Ovary (tissue), 7 donors: ENCODE measurements at regions not wholly inside any gene's neighbourhood (a gene's known extent, or its start where the extent isn't known, plus 50 kb on each side); places are given as distances from the start of the nearest gene placed in this dataset.

Experiments used
- DNase-seq, 5 donors: peaks; one replicate each; pipeline ENCODE4 v3.0.0-alpha.2; 2019 to 2020
- H3K27ac ChIP-seq, 2 donors: fragments of 200-600 bp; one replicate each; pipeline versions ENCODE4 v1.5.1 to v1.8.0; 2019 to 2022
- H3K27me3 ChIP-seq: fragments of 200-600 bp; one replicate; pipeline ENCODE4 v1.8.0; 2022
- H3K36me3 ChIP-seq: fragments of 200-600 bp; sonication (generic); one replicate; pipeline ENCODE4 v1.5.1; 2019
- H3K4me1 ChIP-seq: one replicate; pipeline ENCODE4 v1.8.1; 2013; ENCODE audit warnings: mild to moderate bottlenecking, moderate library complexity; ENCODE audit not compliant: insufficient read depth
- H3K4me3 ChIP-seq: fragments of 200-600 bp; sonication (generic); one replicate; pipeline ENCODE4 v1.5.1; 2017
- H3K9me3 ChIP-seq, 2 donors: fragments of 200-600 bp in 1 of 2; sonication (generic) in 1 of 2; one replicate each; pipeline versions ENCODE4 v1.5.1 to v1.8.1; 2013 to 2019; ENCODE audit warnings: mild to moderate bottlenecking in 1 of 2, moderate library complexity in 1 of 2
- EP300 ChIP-seq: sonication (generic); formaldehyde crosslinking; IDR thresholded peaks from one replicate; pipeline ENCODE4 v1.6.1; 2017; ENCODE audit warnings: antibody characterized with exemption
- POLR2A ChIP-seq: fragments of 450-650 bp; IDR thresholded peaks from one replicate; pipeline ENCODE4 v1.6.1; 2017; ENCODE audit warnings: antibody characterized with exemption, mild to moderate bottlenecking, moderate library complexity
- WGBS, 3 donors: extraction: QIAGEN DNeasy Blood & Tissue Kit in 1 of 3; methylation state at CpG; one replicate each; pipeline versions ENCODE4 v1.1.5 to v1.1.7; 2013 to 2017; 5-methylcytosine and 5-hydroxymethylcytosine counted together
- intact Hi-C, 4 donors: fragments of 100-400 bp; cut with DNase I; formaldehyde crosslinking; loops; one replicate each; pipeline versions ENCODE4 v1.11.0 to v1.15.1; 2022 to 2023
- TF ChIP-seq, protein P1 (sequence below), 3 donors: fragments of 450-650 bp in 2 of 3; fragments of 200-600 bp in 1 of 3; IDR thresholded peaks; one replicate each; pipeline versions ENCODE4 v1.5.1 to v1.8.0; 2016 to 2022; ENCODE audit warnings: antibody characterized with exemption in 3 of 3, mild to moderate bottlenecking in 1 of 3
- donor health status: DM: no; HTN: no; CAD: no; lungs with moderate emphysema.
- donor health status: DM: no; HTN: no; CAD: no.
- donor health status: Bipolar disorder and iron deficiency.
- donor health status: DM: no; HTN: no; CAD: no.
- donor health status: DM: yes; HTN: yes; CAD: no.

DNA sequence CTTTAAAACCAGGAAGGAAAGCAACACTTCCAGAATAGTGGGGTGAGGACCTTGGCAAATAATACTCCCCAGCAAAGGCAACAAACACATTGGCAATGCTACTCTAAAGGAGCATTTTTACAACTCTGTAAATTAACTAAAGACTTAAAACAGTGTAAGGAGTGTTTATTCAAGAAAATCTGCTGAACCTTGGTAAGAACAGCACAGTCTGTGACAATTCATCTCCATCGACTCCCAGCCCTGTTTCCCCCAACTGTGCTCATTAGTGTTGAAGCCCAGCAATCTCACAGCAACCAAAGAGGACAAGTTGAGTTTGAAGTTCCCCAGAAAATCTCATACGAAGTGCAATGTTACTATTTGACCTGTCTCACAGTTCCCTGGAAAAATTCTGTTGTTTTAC lies 884.9 kb downstream of the C6orf118 start:
- TF ChIP-seq POLR2A (no peak), EP300 (no peak)
- TF ChIP-seq, protein P1, sequence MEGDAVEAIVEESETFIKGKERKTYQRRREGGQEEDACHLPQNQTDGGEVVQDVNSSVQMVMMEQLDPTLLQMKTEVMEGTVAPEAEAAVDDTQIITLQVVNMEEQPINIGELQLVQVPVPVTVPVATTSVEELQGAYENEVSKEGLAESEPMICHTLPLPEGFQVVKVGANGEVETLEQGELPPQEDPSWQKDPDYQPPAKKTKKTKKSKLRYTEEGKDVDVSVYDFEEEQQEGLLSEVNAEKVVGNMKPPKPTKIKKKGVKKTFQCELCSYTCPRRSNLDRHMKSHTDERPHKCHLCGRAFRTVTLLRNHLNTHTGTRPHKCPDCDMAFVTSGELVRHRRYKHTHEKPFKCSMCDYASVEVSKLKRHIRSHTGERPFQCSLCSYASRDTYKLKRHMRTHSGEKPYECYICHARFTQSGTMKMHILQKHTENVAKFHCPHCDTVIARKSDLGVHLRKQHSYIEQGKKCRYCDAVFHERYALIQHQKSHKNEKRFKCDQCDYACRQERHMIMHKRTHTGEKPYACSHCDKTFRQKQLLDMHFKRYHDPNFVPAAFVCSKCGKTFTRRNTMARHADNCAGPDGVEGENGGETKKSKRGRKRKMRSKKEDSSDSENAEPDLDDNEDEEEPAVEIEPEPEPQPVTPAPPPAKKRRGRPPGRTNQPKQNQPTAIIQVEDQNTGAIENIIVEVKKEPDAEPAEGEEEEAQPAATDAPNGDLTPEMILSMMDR (IDR thresholded peaks at IDR 0.05): no peak
- Histone ChIP-seq H3K36me3 (no peaks in the 10 kb centered on the region), H3K9me3 (no peaks in the 10 kb centered on the region), H3K27ac (no peak overlapping the region), H3K4me1 (no peaks in the 10 kb centered on the region), H3K27me3 (no peaks in the 10 kb centered on the region), H3K4me3 (no peak overlapping the region)
- WGBS, 3 donors: 77 to 82% (median 79%) methylated on average over 2 of the region's 2 CpGs
- DNase-seq: no peak
- intact Hi-C loops: no loop called here

DNA sequence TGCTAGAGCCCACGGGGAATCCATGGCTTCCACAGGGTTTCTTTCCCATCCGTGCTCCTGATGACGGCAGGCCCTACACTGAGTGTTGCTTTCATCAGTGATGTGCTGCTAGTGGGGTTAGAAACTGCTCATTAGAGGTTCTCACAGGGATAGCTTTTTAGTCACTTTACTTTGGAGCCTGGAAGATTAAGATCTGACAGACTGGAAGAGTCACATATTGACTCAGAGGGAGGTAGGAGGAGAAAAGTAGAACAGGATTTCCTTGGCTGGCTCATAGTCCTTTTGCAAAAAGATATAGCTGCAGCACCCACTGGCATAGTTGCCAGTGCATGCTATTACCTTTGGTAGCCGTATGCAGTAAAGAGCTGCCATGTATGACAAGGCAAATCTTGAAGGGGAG lies 890.3 kb downstream of the C6orf118 start:
- 83 to 92% (median 83%) methylated on average over 4 of the region's 4 CpGs for WGBS, 3 donors
- TF ChIP-seq POLR2A (no peak), EP300 (no peak)
- TF ChIP-seq, protein P1 (IDR thresholded peaks at IDR 0.05): no peak
- H3K36me3 ChIP-seq: no peaks in the 10 kb centered on the region
- intact Hi-C loops: no loop called here
- H3K9me3 ChIP-seq: no peaks in the 10 kb centered on the region
- no peak overlapping the region for H3K4me3 ChIP-seq
- no peak for DNase-seq
- H3K27ac ChIP-seq: no peak overlapping the region
- no peaks in the 10 kb centered on the region for H3K27me3 ChIP-seq
- H3K4me1 ChIP-seq: no peaks in the 10 kb centered on the region

DNA sequence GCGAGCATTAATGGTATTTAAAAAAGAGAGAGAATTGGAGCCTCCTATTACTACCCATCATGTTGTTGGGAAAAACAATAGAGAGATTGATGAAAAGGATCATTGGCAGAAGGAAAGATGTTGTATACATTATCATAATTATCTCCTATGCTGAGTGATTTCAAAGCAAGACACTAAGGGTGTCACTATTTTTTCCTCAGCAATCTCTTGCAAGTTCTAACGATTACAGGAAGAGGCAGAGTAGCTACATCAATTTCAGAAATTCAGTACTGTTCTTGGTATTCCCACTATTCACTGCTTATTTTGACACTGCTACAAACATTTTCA lies 891.2 kb downstream of the C6orf118 start:
- no peaks in the 10 kb centered on the region for H3K27me3 ChIP-seq
- no peak for DNase-seq
- 59 to 75% (median 68%) methylated on average over 2 of the region's 2 CpGs for WGBS, 3 donors
- no peaks in the 10 kb centered on the region for H3K4me1 ChIP-seq
- H3K27ac ChIP-seq: no peak overlapping the region
- TF ChIP-seq, protein P1 (IDR thresholded peaks at IDR 0.05): no peak
- TF ChIP-seq EP300 (no peak), POLR2A (no peak)
- intact Hi-C loops: no loop called here
- no peaks in the 10 kb centered on the region for H3K36me3 ChIP-seq
- H3K4me3 ChIP-seq: no peak overlapping the region
- H3K9me3 ChIP-seq: no peaks in the 10 kb centered on the region

DNA sequence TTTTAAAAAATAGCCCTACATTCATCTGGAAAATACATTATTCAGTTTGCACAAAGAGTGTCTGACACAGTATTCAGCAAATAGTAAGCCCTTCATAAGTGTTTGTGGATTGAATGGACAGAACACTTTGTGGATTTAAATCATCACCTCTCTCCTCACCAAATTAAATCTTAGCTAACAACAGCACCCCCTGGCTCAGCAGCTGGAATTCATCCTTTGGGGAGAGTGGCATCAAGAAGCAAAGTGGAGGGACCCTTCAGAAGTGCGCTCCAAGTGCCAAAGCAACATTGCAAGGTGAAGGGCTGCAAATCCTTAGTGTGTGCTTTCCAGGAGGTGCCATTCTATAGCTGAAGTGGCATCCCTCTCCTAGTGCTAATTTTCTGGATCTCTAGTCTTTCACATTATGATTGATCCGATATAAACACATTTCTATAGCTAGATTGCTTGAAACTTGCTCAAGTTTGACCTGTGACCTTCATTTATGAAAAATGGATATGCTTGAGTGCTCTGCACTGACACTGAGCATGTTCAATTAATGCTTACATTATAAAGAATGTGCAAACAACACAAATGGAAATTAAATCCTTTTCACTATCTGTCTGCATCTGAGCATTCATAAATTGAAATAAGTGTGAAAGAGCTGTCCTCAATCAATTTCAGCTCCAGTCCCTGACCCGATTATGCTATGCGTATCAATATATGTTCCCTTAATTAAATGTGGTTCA lies 891.7 kb downstream of the C6orf118 start:
- no peak overlapping the region for H3K4me3 ChIP-seq
- no peak overlapping the region for H3K27ac ChIP-seq
- H3K36me3 ChIP-seq: no peaks in the 10 kb centered on the region
- whole genome bisulfite sequencing, 3 donors: 90 to 92% (median 90%) methylated on average over 4 of the region's 4 CpGs
- H3K4me1 ChIP-seq: no peaks in the 10 kb centered on the region
- no peaks in the 10 kb centered on the region for H3K9me3 ChIP-seq
- TF ChIP-seq POLR2A (no peak), EP300 (no peak)
- TF ChIP-seq, protein P1 (IDR thresholded peaks at IDR 0.05): no peak
- H3K27me3 ChIP-seq: no peaks in the 10 kb centered on the region
- intact Hi-C loops: no loop called here
- DNase-seq: no peak
